GM23248 (cell line): ENCODE measurements at regions not wholly inside any gene's neighbourhood (a gene's known extent, or its start where the extent isn't known, plus 50 kb on each side); places are given as distances from the start of the nearest gene placed in this dataset.

Source experiments
- EZH2 ChIP-seq: fragments of 200-600 bp; sonication (generic); IDR thresholded peaks from 2 replicates; pipeline ENCODE4 v1.6.1; 2018; ENCODE audit warnings: antibody characterized with exemption, mild to moderate bottlenecking; ENCODE audit not compliant: insufficient read depth, poor library complexity, severe bottlenecking
- EZH2phosphoT487 ChIP-seq: fragments of 200-600 bp; sonication (generic); IDR thresholded peaks from 2 replicates; pipeline ENCODE4 v1.6.1; 2018; ENCODE audit warnings: antibody characterized with exemption, moderate library complexity, mild to moderate bottlenecking, low read depth; ENCODE audit not compliant: insufficient read depth

DNA sequence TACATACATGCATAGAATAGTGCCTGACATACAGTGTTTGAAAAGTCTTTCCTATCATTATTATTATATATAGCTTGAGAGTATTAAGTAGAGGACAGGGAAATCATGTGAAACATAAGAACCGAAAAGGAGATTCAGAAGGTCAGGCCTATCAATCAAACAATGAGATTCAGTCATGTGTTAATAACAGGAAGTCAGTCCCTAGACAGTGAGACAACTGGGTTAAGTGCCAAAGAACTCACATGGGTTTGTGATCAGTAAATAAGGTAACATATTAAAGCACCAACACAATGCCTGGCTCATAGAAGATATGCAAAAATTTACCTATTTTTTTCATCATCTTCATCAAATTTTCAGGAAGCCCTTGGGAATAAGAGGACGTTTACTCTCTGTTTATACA, 174.3 kb upstream of the FAT3 start:
- no peak for TF ChIP-seq EZH2
- TF ChIP-seq EZH2phosphoT487, result no peak
